ENCODE measurements at regions not wholly inside any gene's neighbourhood (a gene's known extent, or its start where the extent isn't known, plus 50 kb on each side); places are given as distances from the start of the nearest gene placed in this dataset.

GRCh38 chr16:86735727-86736126 lies 157.4 kb downstream of the FOXL1 start:
- TF ChIP-seq CTCF (conservative IDR thresholded peaks at IDR 0.05; ENCODE audit: low read depth, low read length), result no peak
- TF ChIP-seq EZH2 (IDR thresholded peaks at IDR 0.05; ENCODE audit: borderline replicate concordance, low read depth, low read length, poor library complexity, severe bottlenecking), result no peak
